GM23338 (cell line): ENCODE measurements at regions not wholly inside any gene's neighbourhood (a gene's known extent, or its start where the extent isn't known, plus 50 kb on each side); places are given as distances from the start of the nearest gene placed in this dataset.

Experiments used
- ATAC-seq: fragments of 200-7000 bp; cut with Tn5 transposase; 3 replicates; pipeline ENCODE4 v1.9.1; 2020
- DNase-seq: peaks from one replicate; pipeline ENCODE4 v3.0.0-alpha.2; 2015; ENCODE audit warnings: low spot score
- H2AFZ ChIP-seq: fragments of 200-600 bp; sonication (generic); 2 replicates; pipeline ENCODE4 v1.8.0; 2016; ENCODE audit warnings: antibody characterized with exemption, mild to moderate bottlenecking, moderate library complexity
- H3F3A ChIP-seq: fragments of 200-600 bp; sonication (generic); replicated peaks from 2 replicates; pipeline ENCODE4 v1.8.0; 2017; ENCODE audit warnings: antibody characterized with exemption, mixed run types, low read depth
- H3K27ac ChIP-seq: fragments of 200-600 bp; sonication (generic); 2 replicates; pipeline ENCODE4 v1.6.1; 2016; ENCODE audit warnings: low read depth
- H3K27me3 ChIP-seq: fragments of 200-600 bp; sonication (generic); 2 replicates; pipeline ENCODE4 v1.8.0; 2016; ENCODE audit warnings: mild to moderate bottlenecking, mixed run types, moderate library complexity; ENCODE audit not compliant: insufficient read depth
- H3K36me3 ChIP-seq: fragments of 200-600 bp; sonication (generic); 2 replicates; pipeline ENCODE4 v1.8.0; 2016; ENCODE audit warnings: mild to moderate bottlenecking; ENCODE audit not compliant: insufficient read depth
- H3K4me1 ChIP-seq: fragments of 200-600 bp; sonication (generic); 2 replicates; pipeline ENCODE4 v1.8.0; 2016; ENCODE audit warnings: mild to moderate bottlenecking, moderate library complexity; ENCODE audit not compliant: insufficient read depth
- H3K4me2 ChIP-seq: fragments of 200-600 bp; sonication (generic); 2 replicates; pipeline ENCODE4 v1.7.1; 2017; ENCODE audit warnings: mixed run types
- H3K4me3 ChIP-seq: fragments of 200-600 bp; sonication (generic); 2 replicates; pipeline ENCODE4 v1.6.1; 2016; ENCODE audit warnings: mixed run types
- H3K79me2 ChIP-seq: fragments of 200-600 bp; sonication (generic); replicated peaks from 2 replicates; pipeline ENCODE4 v1.8.0; 2017; ENCODE audit warnings: mild to moderate bottlenecking; ENCODE audit not compliant: insufficient read depth
- H3K9me2 ChIP-seq: fragments of 200-600 bp; sonication (generic); 2 replicates; pipeline ENCODE4 v1.8.0; 2017; ENCODE audit not compliant: insufficient read depth
- H4K20me1 ChIP-seq: fragments of 200-600 bp; sonication (generic); replicated peaks from 2 replicates; pipeline ENCODE4 v1.8.0; 2017; ENCODE audit warnings: mild to moderate bottlenecking; ENCODE audit not compliant: insufficient read depth
- H3K27ac Mint-ChIP-seq: 2 replicates; pipeline ENCODE4 v1.8.0; 2020; ENCODE audit warnings: inconsistent platforms, mild to moderate bottlenecking, moderate library complexity, mixed read lengths
- H3K27me3 Mint-ChIP-seq: 3 replicates; pipeline ENCODE4 v1.8.0; 2022; ENCODE audit warnings: low read depth, mild to moderate bottlenecking, moderate library complexity, mixed read lengths, inconsistent platforms; ENCODE audit not compliant: insufficient read depth, poor library complexity
- H3K36me3 Mint-ChIP-seq: 3 replicates; pipeline ENCODE4 v1.8.0; 2021; ENCODE audit warnings: low read depth, mild to moderate bottlenecking, inconsistent platforms, moderate library complexity, mixed read lengths
- H3K4me1 Mint-ChIP-seq: 3 replicates; pipeline ENCODE4 v1.8.0; 2020; ENCODE audit warnings: mild to moderate bottlenecking, inconsistent platforms, mixed read lengths
- H3K4me3 Mint-ChIP-seq: 3 replicates; pipeline ENCODE4 v1.8.0; 2021; ENCODE audit warnings: moderate library complexity, mild to moderate bottlenecking, inconsistent platforms, mixed read lengths
- H3K9me3 Mint-ChIP-seq: 3 replicates; pipeline ENCODE4 v1.8.0; 2020; ENCODE audit warnings: moderate library complexity, mild to moderate bottlenecking, inconsistent platforms, mixed read lengths
- EZH2 ChIP-seq: fragments of 200-600 bp; sonication (generic); IDR thresholded peaks from one replicate; pipeline ENCODE4 v1.8.0; 2017; ENCODE audit warnings: antibody characterized with exemption, mild to moderate bottlenecking, low read depth; ENCODE audit not compliant: unreplicated experiment
- EZH2phosphoT487 ChIP-seq: fragments of 200-600 bp; sonication (generic); IDR thresholded peaks from one replicate; pipeline ENCODE4 v1.8.1; 2018; ENCODE audit warnings: antibody characterized with exemption; ENCODE audit not compliant: unreplicated experiment
- JUNB ChIP-seq: IDR thresholded peaks from one replicate; pipeline ENCODE4 v1.6.1; 2016; ENCODE audit warnings: antibody characterized with exemption; ENCODE audit not compliant: unreplicated experiment
- NANOG ChIP-seq: IDR thresholded peaks from 2 replicates; pipeline ENCODE4 v1.6.1; 2016; ENCODE audit warnings: antibody characterized with exemption, borderline replicate concordance
- POLR2AphosphoS5 ChIP-seq: IDR thresholded peaks from 2 replicates; pipeline ENCODE4 v1.6.1; 2016; ENCODE audit warnings: antibody characterized with exemption, low read depth
- ZNF114 ChIP-seq: fragments of 250-450 bp; sonication (Bioruptor Pico); IDR thresholded peaks from 2 replicates; pipeline ENCODE4 v1.5.0; 2020; ENCODE audit warnings: mild to moderate bottlenecking, moderate library complexity
- ZNF331 ChIP-seq: fragments of 250-450 bp; sonication (Bioruptor Pico); IDR thresholded peaks from 2 replicates; pipeline ENCODE4 v1.5.0; 2020; ENCODE audit warnings: low read depth, mild to moderate bottlenecking, moderate library complexity
- TF ChIP-seq, protein P1 (sequence below): IDR thresholded peaks from 2 replicates; pipeline ENCODE4 v1.6.1; 2016; ENCODE audit warnings: antibody characterized with exemption
- TF ChIP-seq, protein P2 (sequence below), 2 experiments: fragments of 200-600 bp in 1 of 2; sonication (generic) in 1 of 2; conservative IDR thresholded peaks; 2 replicates each; pipeline versions ENCODE4 v1.5.1 to v1.6.1; 2016 to 2017; ENCODE audit warnings: antibody characterized with exemption in 2 of 2, low read depth in 2 of 2, mild to moderate bottlenecking in 2 of 2, moderate library complexity in 1 of 2
- TF ChIP-seq, protein P3 (sequence below): IDR thresholded peaks from one replicate; pipeline ENCODE4 v1.6.1; 2018; ENCODE audit warnings: antibody characterized with exemption; ENCODE audit not compliant: unreplicated experiment

DNA sequence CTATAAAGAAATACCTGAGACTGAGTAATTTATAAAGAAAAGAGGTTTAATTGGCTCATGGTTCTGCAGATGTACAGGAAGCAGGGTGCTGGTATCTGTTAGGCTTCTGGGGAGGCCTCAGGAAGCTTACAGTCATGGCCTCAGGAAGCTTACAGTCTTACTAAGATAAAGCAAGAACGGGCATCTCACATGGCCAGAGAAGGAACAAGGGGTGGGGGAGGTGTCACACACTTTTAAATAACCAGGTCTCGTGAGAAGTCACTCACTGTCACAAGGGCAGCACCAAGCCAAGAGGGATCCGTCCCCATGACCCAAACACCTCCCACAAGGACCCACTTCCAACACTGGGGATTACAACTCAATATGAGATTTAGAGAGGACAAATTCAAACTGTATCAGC lies 192.8 kb upstream of the B3GAT1 start (continued):
- TF ChIP-seq, protein P1, sequence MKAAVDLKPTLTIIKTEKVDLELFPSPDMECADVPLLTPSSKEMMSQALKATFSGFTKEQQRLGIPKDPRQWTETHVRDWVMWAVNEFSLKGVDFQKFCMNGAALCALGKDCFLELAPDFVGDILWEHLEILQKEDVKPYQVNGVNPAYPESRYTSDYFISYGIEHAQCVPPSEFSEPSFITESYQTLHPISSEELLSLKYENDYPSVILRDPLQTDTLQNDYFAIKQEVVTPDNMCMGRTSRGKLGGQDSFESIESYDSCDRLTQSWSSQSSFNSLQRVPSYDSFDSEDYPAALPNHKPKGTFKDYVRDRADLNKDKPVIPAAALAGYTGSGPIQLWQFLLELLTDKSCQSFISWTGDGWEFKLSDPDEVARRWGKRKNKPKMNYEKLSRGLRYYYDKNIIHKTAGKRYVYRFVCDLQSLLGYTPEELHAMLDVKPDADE = no peak
- TF ChIP-seq NANOG = no peak
- TF ChIP-seq EZH2 = no peak
- no peak for TF ChIP-seq EZH2phosphoT487

DNA sequence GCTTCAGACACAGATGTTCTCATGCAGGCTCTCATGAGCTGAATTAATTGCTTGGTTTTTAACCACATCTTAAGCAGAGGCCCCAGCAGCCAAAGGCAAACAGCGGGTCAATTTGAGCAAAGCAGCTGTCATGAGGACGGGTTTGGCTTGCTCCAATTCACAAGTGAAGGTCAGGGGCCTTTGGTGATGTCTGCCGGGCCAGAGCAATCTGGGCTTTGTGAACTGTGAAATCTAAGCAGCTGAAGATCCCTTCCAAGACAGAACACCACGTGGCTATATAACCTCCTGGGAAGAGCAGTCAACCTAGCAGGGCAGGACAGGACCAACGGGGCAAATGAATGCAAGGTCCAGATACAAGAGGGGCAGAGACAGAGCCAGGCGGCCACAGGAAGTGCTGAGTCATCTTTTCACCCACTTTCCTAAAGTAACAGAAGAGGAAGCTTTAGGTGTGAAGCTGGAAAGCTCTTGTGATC lies 187.3 kb upstream of the B3GAT1 start:
- Histone ChIP-seq H3K4me2 (no peak overlapping the region), H4K20me1 (no peaks in the 10 kb centered on the region), H3K27ac (no peak overlapping the region), H3K36me3 (no peaks in the 10 kb centered on the region), H3K79me2 (no peaks in the 10 kb centered on the region), H2AFZ (peak overlapping the region; percentile 84), H3K9me2 (no peaks in the 10 kb centered on the region), H3K27me3 (no peaks in the 10 kb centered on the region), H3K4me3 (no peak overlapping the region), H3K4me1 (no peaks in the 10 kb centered on the region), H3F3A (no peaks in the 10 kb centered on the region)
- Mint-ChIP-seq H3K27me3 (peaks cover 8% of the 10 kb centered on the region), H3K9me3 (no peaks in the 10 kb centered on the region), H3K36me3 (no peaks in the 10 kb centered on the region; the same call in 2 of the 3 replicates), H3K4me3 (no peak overlapping the region), H3K4me1 (peaks cover 3% of the 10 kb centered on the region; the same call in 2 of the 3 replicates), H3K27ac (no peak overlapping the region)
- ATAC-seq (no peak), DNase-seq (no peak)
- TF ChIP-seq ZNF331 (CRISPR knock-in tag) (no peak), POLR2AphosphoS5 (no peak), JUNB (no peak), EZH2 (no peak), ZNF114 (no peak)
- TF ChIP-seq, protein P2, sequence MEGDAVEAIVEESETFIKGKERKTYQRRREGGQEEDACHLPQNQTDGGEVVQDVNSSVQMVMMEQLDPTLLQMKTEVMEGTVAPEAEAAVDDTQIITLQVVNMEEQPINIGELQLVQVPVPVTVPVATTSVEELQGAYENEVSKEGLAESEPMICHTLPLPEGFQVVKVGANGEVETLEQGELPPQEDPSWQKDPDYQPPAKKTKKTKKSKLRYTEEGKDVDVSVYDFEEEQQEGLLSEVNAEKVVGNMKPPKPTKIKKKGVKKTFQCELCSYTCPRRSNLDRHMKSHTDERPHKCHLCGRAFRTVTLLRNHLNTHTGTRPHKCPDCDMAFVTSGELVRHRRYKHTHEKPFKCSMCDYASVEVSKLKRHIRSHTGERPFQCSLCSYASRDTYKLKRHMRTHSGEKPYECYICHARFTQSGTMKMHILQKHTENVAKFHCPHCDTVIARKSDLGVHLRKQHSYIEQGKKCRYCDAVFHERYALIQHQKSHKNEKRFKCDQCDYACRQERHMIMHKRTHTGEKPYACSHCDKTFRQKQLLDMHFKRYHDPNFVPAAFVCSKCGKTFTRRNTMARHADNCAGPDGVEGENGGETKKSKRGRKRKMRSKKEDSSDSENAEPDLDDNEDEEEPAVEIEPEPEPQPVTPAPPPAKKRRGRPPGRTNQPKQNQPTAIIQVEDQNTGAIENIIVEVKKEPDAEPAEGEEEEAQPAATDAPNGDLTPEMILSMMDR (conservative IDR thresholded peaks at IDR 0.05; ENCODE audit: low read depth in 2 of 2) = no peak
- TF ChIP-seq, protein P3, sequence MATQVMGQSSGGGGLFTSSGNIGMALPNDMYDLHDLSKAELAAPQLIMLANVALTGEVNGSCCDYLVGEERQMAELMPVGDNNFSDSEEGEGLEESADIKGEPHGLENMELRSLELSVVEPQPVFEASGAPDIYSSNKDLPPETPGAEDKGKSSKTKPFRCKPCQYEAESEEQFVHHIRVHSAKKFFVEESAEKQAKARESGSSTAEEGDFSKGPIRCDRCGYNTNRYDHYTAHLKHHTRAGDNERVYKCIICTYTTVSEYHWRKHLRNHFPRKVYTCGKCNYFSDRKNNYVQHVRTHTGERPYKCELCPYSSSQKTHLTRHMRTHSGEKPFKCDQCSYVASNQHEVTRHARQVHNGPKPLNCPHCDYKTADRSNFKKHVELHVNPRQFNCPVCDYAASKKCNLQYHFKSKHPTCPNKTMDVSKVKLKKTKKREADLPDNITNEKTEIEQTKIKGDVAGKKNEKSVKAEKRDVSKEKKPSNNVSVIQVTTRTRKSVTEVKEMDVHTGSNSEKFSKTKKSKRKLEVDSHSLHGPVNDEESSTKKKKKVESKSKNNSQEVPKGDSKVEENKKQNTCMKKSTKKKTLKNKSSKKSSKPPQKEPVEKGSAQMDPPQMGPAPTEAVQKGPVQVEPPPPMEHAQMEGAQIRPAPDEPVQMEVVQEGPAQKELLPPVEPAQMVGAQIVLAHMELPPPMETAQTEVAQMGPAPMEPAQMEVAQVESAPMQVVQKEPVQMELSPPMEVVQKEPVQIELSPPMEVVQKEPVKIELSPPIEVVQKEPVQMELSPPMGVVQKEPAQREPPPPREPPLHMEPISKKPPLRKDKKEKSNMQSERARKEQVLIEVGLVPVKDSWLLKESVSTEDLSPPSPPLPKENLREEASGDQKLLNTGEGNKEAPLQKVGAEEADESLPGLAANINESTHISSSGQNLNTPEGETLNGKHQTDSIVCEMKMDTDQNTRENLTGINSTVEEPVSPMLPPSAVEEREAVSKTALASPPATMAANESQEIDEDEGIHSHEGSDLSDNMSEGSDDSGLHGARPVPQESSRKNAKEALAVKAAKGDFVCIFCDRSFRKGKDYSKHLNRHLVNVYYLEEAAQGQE = no peak
